ENCODE measurements at regions not wholly inside any gene's neighbourhood (a gene's known extent, or its start where the extent isn't known, plus 50 kb on each side); places are given as distances from the start of the nearest gene placed in this dataset.

GRCh38 chr1:68281946-68282615 is 49.8 kb upstream of the WLS start:
- TF ChIP-seq CTCF (conservative IDR thresholded peaks at IDR 0.05; ENCODE audit: low read length) (no peak), EZH2phosphoT487 (IDR thresholded peaks at IDR 0.05; ENCODE audit: borderline replicate concordance) (no peak)
